ENCODE measurements at regions not wholly inside any gene's neighbourhood (a gene's known extent, or its start where the extent isn't known, plus 50 kb on each side); places are given as distances from the start of the nearest gene placed in this dataset.
A peak's percentile ranks its signal among the peaks of the same experiment; 100 is the strongest.
"Not testable (repeated sequence)": the region's sequence is repeated elsewhere in the genome, so short reads cannot be mapped to it uniquely, and the experiment has no call there.

DNA sequence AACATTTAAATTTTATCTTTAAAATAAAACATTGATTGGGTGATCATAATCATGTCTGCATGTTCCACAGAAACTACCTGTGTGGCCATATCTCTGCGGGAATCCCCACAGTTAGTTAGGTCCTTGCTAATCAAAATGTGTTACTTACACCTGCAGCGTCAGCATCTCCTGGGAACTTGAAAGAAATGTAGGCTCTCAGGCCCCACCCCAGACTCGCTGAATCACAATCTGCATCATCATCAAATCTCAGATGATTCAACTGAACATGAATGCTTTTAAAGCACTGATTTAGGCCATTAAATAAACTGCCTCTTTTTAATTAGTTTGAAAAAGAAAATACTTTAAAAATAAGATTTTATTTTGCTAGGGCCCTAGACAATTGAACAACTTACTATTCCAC, 577.8 kb downstream of the PYDC2 start:
- peak; percentile 70 for DNase-seq (ENCODE audit: low spot score)

DNA sequence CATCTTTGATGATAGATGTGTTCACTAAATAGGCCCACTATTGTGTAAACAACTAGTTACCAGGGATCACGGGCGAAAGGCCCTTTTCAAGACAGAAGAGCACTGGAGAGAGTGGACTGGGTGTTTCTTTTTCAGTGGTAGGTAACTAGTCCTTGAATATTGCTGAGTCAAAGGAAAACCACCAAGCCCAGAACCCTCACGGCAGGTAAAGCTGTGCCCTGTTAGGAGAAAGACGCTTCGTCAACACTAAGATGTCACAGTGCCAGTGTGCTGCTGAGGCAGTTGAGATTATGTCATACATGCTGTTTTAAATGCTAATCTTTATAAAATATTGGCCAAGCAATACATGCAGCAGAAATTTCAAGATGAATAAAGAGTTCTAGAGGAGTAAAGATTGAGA, 578.6 kb downstream of the PYDC2 start:
- DNase-seq (ENCODE audit: low spot score): no peak

GRCh38 chr3:192040282-192041043, 579.5 kb downstream of the PYDC2 start:
- DNase-seq (ENCODE audit: low spot score): no peak

DNA sequence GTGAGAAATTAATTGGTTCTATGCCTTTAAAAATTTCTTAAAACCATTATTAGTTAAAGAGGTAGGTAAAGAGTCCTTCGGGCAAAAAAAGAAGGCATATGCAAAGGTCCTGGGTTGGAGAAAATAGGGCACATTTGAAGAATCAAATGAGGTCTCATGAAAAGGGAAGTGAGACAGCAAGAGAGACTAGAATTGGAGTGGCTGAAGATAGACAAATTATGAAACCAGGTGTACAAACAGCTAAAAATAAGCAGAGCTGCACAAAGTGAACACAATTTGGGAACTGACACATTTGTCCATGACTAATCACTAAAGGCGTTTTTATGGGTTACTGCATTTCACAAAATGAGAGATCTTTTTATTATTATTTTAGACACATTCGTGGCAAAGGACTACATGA, 581.2 kb downstream of the PYDC2 start:
- DNase-seq (ENCODE audit: low spot score): no peak

DNA sequence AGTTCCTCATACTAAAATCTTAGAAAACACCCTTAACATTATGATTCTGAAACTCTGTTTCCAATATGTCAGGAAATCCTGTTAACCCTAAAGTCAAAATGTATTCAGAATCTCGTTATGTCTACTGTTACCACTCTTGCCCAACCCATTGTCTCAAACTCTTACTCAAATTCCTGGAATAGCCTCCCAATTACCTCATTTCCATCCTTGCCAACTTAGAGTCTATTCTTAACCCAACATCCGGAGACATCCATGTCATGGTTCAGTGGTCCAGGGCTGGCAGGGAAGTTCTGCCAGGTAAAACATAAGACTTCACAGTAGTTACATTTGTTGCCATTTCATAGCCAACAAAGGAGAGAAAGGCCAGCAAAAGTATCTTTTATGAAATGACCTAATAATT, 593.9 kb downstream of the PYDC2 start:
- peak; percentile 91 for DNase-seq (ENCODE audit: low spot score)

- no peak for DNase-seq (ENCODE audit: low spot score)
Observed at GRCh38 chr3:192055946-192056345, 595.0 kb downstream of the PYDC2 start.

- DNase-seq (ENCODE audit: low spot score): no peak
Observed at GRCh38 chr3:192057261-192057660, 596.3 kb downstream of the PYDC2 start.

DNA sequence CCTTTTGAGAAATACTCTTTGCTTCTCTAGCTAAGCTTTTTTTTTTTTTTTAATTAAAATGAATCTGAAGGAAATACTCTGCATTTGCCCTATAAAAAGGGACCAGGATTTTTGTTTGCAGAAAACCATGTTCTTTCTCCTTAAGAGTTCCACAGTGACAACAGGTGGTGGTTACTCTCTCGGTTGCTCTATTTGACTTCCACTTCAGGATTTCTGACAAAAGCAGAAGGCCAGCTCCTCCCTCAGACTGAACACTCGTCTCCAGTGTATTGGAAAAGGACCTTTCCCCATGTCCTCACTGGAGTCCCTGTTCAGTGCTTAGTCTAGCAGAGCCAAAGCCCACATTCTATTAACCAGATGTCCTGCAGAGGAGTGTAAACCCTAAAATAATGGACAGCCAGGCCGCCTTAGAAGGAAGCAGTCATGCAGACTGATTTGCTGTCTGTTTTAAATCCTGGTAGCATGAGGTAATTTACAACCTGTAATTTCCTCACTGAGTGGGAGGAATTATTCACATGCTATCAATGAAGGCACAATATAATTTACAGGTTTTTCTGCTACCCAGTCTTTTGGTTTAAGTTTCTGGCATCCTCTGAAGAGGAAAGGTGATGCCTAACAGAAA, 599.3 kb downstream of the PYDC2 start:
- peak; percentile 80 for DNase-seq (ENCODE audit: low spot score)

DNA sequence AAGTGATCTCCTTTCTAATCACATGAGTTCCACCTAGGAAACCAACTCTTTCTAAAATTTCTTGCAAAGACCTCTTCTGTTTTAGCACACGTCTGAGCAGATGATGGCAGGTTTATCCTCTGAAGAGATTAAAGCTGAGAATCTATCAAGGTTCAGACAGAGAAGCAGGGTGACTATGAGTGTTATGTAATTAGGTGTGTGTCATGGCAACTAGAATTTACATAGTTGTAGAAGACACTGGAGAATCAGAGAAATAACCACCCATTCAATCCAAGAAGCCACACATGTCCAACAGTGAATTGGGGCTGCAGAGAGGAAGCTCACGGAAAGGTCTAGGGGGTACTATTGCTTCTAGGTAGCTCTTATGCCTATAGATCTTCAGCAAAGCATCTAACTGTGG, 600.5 kb downstream of the PYDC2 start:
- DNase-seq (ENCODE audit: low spot score): peak; percentile 26

DNA sequence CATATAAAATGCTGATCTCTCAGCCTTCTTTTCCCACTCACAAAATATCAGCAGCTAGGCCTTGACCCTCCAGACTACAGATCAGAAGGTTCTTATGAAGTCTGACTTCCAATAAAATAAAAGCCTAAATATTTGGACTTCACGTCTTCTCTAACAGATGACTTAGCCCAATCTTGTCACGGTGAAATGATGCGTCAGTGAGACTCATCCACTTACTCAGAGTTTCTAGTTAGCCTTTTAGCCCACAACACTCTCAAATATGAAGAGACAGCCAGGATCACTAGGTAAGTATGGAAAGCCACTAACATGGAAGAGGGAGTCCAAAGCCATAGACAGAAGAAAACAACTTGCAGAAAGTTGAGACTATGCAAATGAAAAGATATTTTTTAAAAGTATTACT, 601.2 kb downstream of the PYDC2 start:
- peak; percentile 74 for DNase-seq (ENCODE audit: low spot score)

DNA sequence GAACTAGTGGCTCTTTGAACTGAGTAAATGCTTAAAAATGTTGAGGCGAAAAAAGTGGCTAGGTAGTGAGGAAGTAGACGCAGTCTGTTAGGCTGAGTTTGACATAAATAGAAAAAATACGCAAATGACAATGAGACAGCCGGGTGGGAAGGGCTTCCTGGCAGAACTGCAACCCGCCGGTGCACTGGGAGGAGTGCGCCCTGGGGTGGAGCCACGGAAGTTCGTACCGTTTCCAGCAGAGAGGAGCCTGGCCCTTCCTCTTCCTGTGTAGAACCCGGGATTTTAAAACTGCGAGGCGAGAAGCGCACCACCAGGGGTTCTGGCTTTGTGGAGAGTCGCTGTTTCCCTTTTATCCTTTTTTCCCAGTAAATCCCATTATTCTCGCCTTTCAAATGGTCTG, 602.6 kb downstream of the PYDC2 start:
- DNase-seq (ENCODE audit: low spot score): peak; percentile 22

- DNase-seq (ENCODE audit: low spot score): no peak
Observed at GRCh38 chr3:192064959-192065358, 604.0 kb downstream of the PYDC2 start.

GRCh38 chr3:192066253-192066652, 605.3 kb downstream of the PYDC2 start:
- DNase-seq (ENCODE audit: low spot score): not testable (repeated sequence)

DNA sequence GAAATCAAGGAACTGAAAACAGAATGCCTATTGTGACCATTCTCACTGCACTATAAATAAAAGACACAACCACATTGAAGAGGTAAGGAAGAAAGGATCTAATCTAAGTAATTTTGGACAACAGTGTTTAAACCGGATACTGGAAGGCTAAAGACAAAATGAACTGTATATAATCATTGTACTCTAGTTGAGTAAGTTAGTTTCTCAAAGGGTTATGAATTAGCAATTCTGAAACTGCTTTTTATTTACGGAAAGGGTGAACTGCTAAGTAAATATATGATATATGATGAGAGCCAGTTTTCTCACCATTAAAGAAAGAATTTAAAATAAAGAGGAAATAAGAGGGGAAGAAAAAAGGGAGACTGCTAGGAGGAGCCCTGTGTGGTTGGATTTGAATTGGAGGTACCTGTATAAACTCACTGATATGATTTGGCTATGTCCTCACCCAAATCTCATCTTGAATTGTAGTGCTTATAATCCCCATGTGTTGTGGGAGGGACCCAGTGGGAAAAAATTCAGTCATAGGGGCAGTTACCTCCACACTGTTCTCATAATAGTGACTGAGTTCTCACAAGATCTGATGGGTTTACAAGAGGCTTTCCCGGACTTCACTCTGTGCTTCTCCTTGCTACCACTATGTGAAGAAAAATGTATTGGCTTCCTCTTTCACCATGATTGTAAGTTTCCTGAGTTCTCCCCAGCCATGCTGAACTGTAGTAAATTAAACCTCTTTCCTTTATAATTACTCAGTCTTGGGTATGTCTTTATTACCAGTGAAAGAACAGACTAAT, 607.7 kb downstream of the PYDC2 start:
- no peak for DNase-seq (ENCODE audit: low spot score)

GRCh38 chr3:192077795-192078497, 617.0 kb downstream of the PYDC2 start:
- no peak for DNase-seq (ENCODE audit: low spot score)

DNA sequence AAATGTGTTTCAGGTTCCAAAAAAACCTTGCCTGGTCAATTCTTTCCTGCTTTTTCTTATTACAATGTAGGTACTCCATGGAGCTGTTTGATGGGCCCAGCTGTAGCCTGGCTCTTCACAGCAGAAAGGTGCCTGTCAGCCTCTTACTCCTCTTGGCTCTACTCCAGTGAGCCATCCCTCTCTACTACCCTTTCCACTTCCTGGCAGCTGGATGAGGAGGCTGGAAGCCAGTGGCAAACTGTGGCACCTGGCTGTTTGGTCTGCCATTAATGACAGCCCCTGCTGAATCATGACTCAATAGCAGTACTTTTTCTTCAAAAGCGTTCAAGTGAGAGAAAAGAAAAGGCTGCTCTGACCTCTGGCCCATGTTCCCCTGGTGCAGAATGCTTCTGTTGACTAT, 618.1 kb downstream of the PYDC2 start:
- DNase-seq (ENCODE audit: low spot score): peak; percentile 65

- no peak for DNase-seq (ENCODE audit: low spot score)
Observed at GRCh38 chr3:192080336-192080735, 619.4 kb downstream of the PYDC2 start.

DNA sequence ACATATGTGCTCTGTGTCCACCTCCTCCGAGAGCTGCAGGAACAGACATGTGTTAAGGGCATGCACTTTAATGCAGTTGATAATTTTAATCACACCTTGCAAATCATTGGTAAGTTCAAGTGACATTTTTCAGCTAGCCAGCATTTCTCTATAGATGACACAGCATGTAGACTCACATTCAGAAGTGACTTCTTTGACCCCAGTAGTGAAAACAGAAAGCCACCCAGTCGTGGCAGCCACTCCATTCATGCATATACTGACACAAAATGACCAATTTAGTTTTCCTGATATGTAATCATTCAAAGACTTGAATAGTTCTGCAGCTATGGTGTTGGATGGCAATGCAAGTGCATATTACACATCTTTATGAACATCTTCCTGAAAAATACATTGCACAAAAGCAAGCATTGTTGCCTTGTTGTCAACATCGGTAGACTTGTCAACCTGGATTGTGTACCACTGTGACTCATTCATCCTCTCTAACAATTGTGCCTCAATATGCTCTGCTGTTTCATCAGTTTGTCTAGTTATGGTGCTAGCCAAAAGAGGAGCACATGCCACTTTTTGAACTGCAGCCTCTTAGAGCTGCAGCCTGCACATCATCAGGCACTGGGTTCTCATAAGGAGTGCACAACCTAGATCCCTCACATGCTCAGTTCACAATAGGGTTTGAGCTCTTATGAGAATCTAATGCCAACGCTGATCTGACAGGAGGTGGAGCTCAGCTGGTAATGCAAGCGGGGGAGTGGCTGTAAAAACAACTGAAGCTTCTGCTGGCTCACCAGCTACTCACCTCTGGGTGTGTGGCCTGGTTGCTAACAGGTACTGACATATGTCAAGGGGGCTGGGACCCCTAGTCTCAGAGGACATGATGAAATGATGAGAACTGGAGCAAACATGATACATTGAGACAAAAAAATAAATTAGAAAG, 622.0 kb downstream of the PYDC2 start:
- DNase-seq (ENCODE audit: low spot score): peak; percentile 45

All from kidney tubule cell (primary cell).